WTC11 (cell line): ENCODE measurements at regions not wholly inside any gene's neighbourhood (a gene's known extent, or its start where the extent isn't known, plus 50 kb on each side); places are given as distances from the start of the nearest gene placed in this dataset.

Source experiments
- ATAC-seq: fragments of 200-7000 bp; cut with Tn5 transposase; 2 replicates; pipeline ENCODE4 v1.10.0; 2021; ENCODE audit warnings: mild to moderate bottlenecking, moderate library complexity
- CTCF ChIA-PET: fragments of 300-600 bp; sonication (Branson Sonifier 250); formaldehyde crosslinking; loops from one replicate; lab custom pipeline; 2021; ENCODE audit warnings: antibody characterized with exemption; lab: Charles Lee
- POLR2A ChIA-PET: fragments of 350-600 bp; sonication (Branson Sonifier 250); formaldehyde crosslinking; loops from one replicate; lab custom pipeline; 2021; ENCODE audit warnings: antibody characterized with exemption; lab: Charles Lee
- DNase-seq: peaks from one replicate; pipeline ENCODE4 v3.0.0; 2021; ENCODE audit warnings: low spot score
- H3K27ac Mint-ChIP-seq: 2 replicates; pipeline ENCODE4 v1.8.0; 2021; ENCODE audit warnings: mixed read lengths
- H3K27me3 Mint-ChIP-seq: 2 replicates; pipeline ENCODE4 v1.8.0; 2021; ENCODE audit warnings: low read depth, mild to moderate bottlenecking, moderate library complexity, mixed read lengths
- H3K36me3 Mint-ChIP-seq: 2 replicates; pipeline ENCODE4 v1.8.0; 2021; ENCODE audit warnings: mixed read lengths
- H3K4me1 Mint-ChIP-seq: 2 replicates; pipeline ENCODE4 v1.8.0; 2022; ENCODE audit warnings: mixed read lengths
- H3K4me3 Mint-ChIP-seq: 2 replicates; pipeline ENCODE4 v1.8.0; 2021; ENCODE audit warnings: mild to moderate bottlenecking, moderate library complexity, mixed read lengths
- H3K9me3 Mint-ChIP-seq: 2 replicates; pipeline ENCODE4 v1.8.0; 2021; ENCODE audit warnings: mixed read lengths
- ATF1 ChIP-seq: sonication (generic); formaldehyde crosslinking; IDR thresholded peaks from 2 replicates; pipeline ENCODE4 v1.8.1; 2023; ENCODE audit warnings: mild to moderate bottlenecking, moderate library complexity, missing genetic modification reagents
- CREM ChIP-seq: sonication (generic); formaldehyde crosslinking; IDR thresholded peaks from 2 replicates; pipeline ENCODE4 v1.8.1; 2022; ENCODE audit warnings: mild to moderate bottlenecking, missing genetic modification reagents, moderate library complexity
- EMX1 ChIP-seq: fragments of 250-450 bp; sonication (Bioruptor Pico); IDR thresholded peaks from 2 replicates; pipeline ENCODE4 v1.8.0; 2021; ENCODE audit warnings: mild to moderate bottlenecking
- FOXP1 ChIP-seq: sonication (generic); formaldehyde crosslinking; IDR thresholded peaks from 2 replicates; pipeline ENCODE4 v1.8.0; 2022; ENCODE audit warnings: missing genetic modification reagents, mild to moderate bottlenecking, moderate library complexity, borderline replicate concordance
- GABPB1 ChIP-seq: sonication (generic); formaldehyde crosslinking; IDR thresholded peaks from 2 replicates; pipeline ENCODE4 v1.8.1; 2023; ENCODE audit warnings: mild to moderate bottlenecking, missing genetic modification reagents
- HMGA2 ChIP-seq: fragments of 250-450 bp; sonication (Bioruptor Pico); IDR thresholded peaks from 2 replicates; pipeline ENCODE4 v1.4.0; 2021; ENCODE audit warnings: mild to moderate bottlenecking, moderate library complexity
- NR1H2 ChIP-seq: sonication (generic); formaldehyde crosslinking; IDR thresholded peaks from 2 replicates; pipeline ENCODE4 v1.9.0; 2021; ENCODE audit warnings: mild to moderate bottlenecking, moderate library complexity, missing genetic modification reagents
- NR2C2 ChIP-seq: sonication (generic); formaldehyde crosslinking; IDR thresholded peaks from 2 replicates; pipeline ENCODE4 v1.8.0; 2022; ENCODE audit warnings: mild to moderate bottlenecking, missing genetic modification reagents
- SOX15 ChIP-seq: fragments of 250-450 bp; sonication (Bioruptor Pico); IDR thresholded peaks from 2 replicates; pipeline ENCODE4 v1.9.0; 2021; ENCODE audit warnings: mild to moderate bottlenecking
- TCF7 ChIP-seq: sonication (generic); formaldehyde crosslinking; IDR thresholded peaks from 2 replicates; pipeline ENCODE4 v1.8.0; 2022; ENCODE audit warnings: mild to moderate bottlenecking, low read depth, missing genetic modification reagents, moderate library complexity
- TEAD4 ChIP-seq: sonication (generic); formaldehyde crosslinking; IDR thresholded peaks from 2 replicates; pipeline ENCODE4 v1.8.0; 2022; ENCODE audit warnings: mild to moderate bottlenecking, missing genetic modification reagents
- ZNF219 ChIP-seq: sonication (generic); formaldehyde crosslinking; IDR thresholded peaks from 2 replicates; pipeline ENCODE4 v1.8.0; 2023; ENCODE audit warnings: missing genetic modification reagents, mild to moderate bottlenecking, borderline replicate concordance
- ZNF263 ChIP-seq: sonication (generic); formaldehyde crosslinking; IDR thresholded peaks from 2 replicates; pipeline ENCODE4 v1.8.1; 2022; ENCODE audit warnings: low read depth, mild to moderate bottlenecking, moderate library complexity, missing genetic modification reagents
- ZNF416 ChIP-seq: fragments of 250-450 bp; sonication (Bioruptor Pico); IDR thresholded peaks from 2 replicates; pipeline ENCODE4 v1.9.0; 2021; ENCODE audit warnings: mild to moderate bottlenecking, inconsistent platforms
- ZNF423 ChIP-seq: fragments of 250-450 bp; sonication (Bioruptor Pico); IDR thresholded peaks from 2 replicates; pipeline ENCODE4 v2.1.2; 2022; ENCODE audit warnings: mild to moderate bottlenecking, moderate library complexity
- TF ChIP-seq, protein P1 (sequence below): fragments of 250-450 bp; sonication (Bioruptor Pico); IDR thresholded peaks from 2 replicates; pipeline ENCODE4 v1.9.0; 2021; ENCODE audit warnings: mild to moderate bottlenecking
- TF ChIP-seq, protein P2 (sequence below): sonication (generic); formaldehyde crosslinking; IDR thresholded peaks from 2 replicates; pipeline ENCODE4 v1.8.0; 2023; ENCODE audit warnings: missing genetic modification reagents
- TF ChIP-seq, protein P3 (sequence below): sonication (generic); formaldehyde crosslinking; conservative IDR thresholded peaks from 2 replicates; pipeline ENCODE4 v1.8.1; 2023; ENCODE audit warnings: mild to moderate bottlenecking, low read depth, missing genetic modification reagents, moderate library complexity
- TF ChIP-seq, protein P4 (sequence below): sonication (generic); formaldehyde crosslinking; IDR thresholded peaks from 2 replicates; pipeline ENCODE4 v1.8.1; 2023; ENCODE audit warnings: mild to moderate bottlenecking, missing genetic modification reagents, moderate library complexity
- TF ChIP-seq, protein P5 (sequence below): fragments of 250-450 bp; sonication (Bioruptor Pico); IDR thresholded peaks from 2 replicates; pipeline ENCODE4 v1.9.0; 2021; ENCODE audit warnings: mild to moderate bottlenecking
- TF ChIP-seq, protein P6 (sequence below): fragments of 250-450 bp; sonication (Bioruptor Pico); IDR thresholded peaks from 2 replicates; pipeline ENCODE4 v2.1.2; 2022; ENCODE audit warnings: mild to moderate bottlenecking, moderate library complexity
- TF ChIP-seq, protein P7 (sequence below): sonication (generic); formaldehyde crosslinking; IDR thresholded peaks from 2 replicates; pipeline ENCODE4 v1.8.1; 2023; ENCODE audit warnings: mild to moderate bottlenecking, missing genetic modification reagents

DNA sequence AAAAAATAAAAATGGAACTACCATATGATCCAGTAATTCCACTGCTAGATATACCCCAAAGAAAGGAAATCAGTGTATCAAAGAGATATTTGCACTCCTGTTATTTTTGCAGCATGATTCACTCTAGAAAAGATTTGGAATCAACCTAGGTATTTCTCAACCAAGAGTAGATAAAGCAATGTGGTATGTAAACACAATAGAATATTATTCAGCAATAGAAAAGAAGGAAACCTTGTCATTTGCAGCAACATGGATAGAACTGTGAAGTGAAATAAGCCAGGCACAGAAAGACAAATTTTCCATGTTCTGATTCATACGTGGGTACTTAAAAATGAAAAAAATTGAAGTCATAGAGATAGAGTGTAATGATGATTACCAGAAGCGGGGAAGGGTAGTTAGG, 362.3 kb upstream of the EPHA5 start:
- no peak for DNase-seq
- Mint-ChIP-seq H3K9me3 (peaks cover 4% of the 10 kb centered on the region), H3K27ac (no peak overlapping the region), H3K27me3 (no peaks in the 10 kb centered on the region), H3K36me3 (0 out of 2 replicates have a peak, but pooled peaks cover 3% of the 10 kb centered on the region), H3K4me3 (no peak overlapping the region), H3K4me1 (peaks cover 10% of the 10 kb centered on the region)
- TF ChIP-seq CREM, result no peak
- TF ChIP-seq, protein P1, sequence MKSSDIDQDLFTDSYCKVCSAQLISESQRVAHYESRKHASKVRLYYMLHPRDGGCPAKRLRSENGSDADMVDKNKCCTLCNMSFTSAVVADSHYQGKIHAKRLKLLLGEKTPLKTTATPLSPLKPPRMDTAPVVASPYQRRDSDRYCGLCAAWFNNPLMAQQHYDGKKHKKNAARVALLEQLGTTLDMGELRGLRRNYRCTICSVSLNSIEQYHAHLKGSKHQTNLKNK (CRISPR knock-in tag), result no peak
- TF ChIP-seq, protein P2, sequence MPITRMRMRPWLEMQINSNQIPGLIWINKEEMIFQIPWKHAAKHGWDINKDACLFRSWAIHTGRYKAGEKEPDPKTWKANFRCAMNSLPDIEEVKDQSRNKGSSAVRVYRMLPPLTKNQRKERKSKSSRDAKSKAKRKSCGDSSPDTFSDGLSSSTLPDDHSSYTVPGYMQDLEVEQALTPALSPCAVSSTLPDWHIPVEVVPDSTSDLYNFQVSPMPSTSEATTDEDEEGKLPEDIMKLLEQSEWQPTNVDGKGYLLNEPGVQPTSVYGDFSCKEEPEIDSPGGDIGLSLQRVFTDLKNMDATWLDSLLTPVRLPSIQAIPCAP (CRISPR knock-in tag), result no peak
- TF ChIP-seq ATF1 (CRISPR knock-in tag), result no peak
- CTCF ChIA-PET, result no interaction called here
- POLR2A ChIA-PET, result no interaction called here
- no peak for ATAC-seq

DNA sequence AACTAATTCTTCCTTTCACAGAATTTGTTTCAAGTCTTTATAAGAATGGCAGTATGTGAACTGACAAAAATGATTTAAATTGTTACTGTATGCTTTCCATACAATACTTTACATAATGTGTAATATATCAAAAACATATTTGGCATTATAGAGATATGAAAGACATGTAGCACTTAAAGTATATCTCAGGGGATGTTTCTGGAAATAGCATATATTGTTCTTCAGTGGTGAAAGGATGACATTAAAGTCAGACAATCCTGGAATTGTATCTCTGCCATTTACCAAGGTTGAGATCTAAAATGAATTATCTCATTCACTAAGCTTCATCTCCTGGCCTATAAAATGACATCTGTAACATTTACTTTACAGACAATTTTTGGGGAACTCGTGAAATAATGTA, 358.4 kb upstream of the EPHA5 start:
- H3K9me3 Mint-ChIP-seq, result peaks cover 20% of the 10 kb centered on the region
- CTCF ChIA-PET, result no interaction called here
- 0 out of 2 replicates have a peak, but pooled peaks cover 3% of the 10 kb centered on the region for H3K36me3 Mint-ChIP-seq
- DNase-seq (no peak), ATAC-seq (no peak)
- POLR2A ChIA-PET, result no interaction called here
- H3K27ac Mint-ChIP-seq, result no peak overlapping the region
- TF ChIP-seq TEAD4 (CRISPR knock-in tag) (no peak), CREM (no peak), HMGA2 (CRISPR knock-in tag) (no peak), FOXP1 (CRISPR knock-in tag) (no peak), GABPB1 (CRISPR knock-in tag) (no peak), ZNF263 (CRISPR knock-in tag) (no peak), EMX1 (no peak), NR1H2 (no peak), ZNF219 (no peak), ZNF423 (no peak), TCF7 (CRISPR knock-in tag) (no peak), ZNF416 (CRISPR knock-in tag) (no peak), SOX15 (CRISPR knock-in tag) (no peak), NR2C2 (no peak)
- TF ChIP-seq, protein P3, sequence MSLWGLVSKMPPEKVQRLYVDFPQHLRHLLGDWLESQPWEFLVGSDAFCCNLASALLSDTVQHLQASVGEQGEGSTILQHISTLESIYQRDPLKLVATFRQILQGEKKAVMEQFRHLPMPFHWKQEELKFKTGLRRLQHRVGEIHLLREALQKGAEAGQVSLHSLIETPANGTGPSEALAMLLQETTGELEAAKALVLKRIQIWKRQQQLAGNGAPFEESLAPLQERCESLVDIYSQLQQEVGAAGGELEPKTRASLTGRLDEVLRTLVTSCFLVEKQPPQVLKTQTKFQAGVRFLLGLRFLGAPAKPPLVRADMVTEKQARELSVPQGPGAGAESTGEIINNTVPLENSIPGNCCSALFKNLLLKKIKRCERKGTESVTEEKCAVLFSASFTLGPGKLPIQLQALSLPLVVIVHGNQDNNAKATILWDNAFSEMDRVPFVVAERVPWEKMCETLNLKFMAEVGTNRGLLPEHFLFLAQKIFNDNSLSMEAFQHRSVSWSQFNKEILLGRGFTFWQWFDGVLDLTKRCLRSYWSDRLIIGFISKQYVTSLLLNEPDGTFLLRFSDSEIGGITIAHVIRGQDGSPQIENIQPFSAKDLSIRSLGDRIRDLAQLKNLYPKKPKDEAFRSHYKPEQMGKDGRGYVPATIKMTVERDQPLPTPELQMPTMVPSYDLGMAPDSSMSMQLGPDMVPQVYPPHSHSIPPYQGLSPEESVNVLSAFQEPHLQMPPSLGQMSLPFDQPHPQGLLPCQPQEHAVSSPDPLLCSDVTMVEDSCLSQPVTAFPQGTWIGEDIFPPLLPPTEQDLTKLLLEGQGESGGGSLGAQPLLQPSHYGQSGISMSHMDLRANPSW, result no peak
- TF ChIP-seq, protein P4, sequence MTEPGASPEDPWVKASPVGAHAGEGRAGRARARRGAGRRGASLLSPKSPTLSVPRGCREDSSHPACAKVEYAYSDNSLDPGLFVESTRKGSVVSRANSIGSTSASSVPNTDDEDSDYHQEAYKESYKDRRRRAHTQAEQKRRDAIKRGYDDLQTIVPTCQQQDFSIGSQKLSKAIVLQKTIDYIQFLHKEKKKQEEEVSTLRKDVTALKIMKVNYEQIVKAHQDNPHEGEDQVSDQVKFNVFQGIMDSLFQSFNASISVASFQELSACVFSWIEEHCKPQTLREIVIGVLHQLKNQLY (CRISPR knock-in tag), result no peak
- TF ChIP-seq, protein P5, sequence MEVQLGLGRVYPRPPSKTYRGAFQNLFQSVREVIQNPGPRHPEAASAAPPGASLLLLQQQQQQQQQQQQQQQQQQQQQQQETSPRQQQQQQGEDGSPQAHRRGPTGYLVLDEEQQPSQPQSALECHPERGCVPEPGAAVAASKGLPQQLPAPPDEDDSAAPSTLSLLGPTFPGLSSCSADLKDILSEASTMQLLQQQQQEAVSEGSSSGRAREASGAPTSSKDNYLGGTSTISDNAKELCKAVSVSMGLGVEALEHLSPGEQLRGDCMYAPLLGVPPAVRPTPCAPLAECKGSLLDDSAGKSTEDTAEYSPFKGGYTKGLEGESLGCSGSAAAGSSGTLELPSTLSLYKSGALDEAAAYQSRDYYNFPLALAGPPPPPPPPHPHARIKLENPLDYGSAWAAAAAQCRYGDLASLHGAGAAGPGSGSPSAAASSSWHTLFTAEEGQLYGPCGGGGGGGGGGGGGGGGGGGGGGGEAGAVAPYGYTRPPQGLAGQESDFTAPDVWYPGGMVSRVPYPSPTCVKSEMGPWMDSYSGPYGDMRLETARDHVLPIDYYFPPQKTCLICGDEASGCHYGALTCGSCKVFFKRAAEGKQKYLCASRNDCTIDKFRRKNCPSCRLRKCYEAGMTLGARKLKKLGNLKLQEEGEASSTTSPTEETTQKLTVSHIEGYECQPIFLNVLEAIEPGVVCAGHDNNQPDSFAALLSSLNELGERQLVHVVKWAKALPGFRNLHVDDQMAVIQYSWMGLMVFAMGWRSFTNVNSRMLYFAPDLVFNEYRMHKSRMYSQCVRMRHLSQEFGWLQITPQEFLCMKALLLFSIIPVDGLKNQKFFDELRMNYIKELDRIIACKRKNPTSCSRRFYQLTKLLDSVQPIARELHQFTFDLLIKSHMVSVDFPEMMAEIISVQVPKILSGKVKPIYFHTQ (CRISPR knock-in tag), result no peak
- TF ChIP-seq, protein P6, sequence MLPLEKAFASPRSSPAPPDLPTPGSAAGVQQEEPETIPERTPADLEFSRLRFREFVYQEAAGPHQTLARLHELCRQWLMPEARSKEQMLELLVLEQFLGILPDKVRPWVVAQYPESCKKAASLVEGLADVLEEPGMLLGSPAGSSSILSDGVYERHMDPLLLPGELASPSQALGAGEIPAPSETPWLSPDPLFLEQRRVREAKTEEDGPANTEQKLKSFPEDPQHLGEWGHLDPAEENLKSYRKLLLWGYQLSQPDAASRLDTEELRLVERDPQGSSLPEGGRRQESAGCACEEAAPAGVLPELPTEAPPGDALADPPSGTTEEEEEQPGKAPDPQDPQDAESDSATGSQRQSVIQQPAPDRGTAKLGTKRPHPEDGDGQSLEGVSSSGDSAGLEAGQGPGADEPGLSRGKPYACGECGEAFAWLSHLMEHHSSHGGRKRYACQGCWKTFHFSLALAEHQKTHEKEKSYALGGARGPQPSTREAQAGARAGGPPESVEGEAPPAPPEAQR (CRISPR knock-in tag), result no peak
- TF ChIP-seq, protein P7, sequence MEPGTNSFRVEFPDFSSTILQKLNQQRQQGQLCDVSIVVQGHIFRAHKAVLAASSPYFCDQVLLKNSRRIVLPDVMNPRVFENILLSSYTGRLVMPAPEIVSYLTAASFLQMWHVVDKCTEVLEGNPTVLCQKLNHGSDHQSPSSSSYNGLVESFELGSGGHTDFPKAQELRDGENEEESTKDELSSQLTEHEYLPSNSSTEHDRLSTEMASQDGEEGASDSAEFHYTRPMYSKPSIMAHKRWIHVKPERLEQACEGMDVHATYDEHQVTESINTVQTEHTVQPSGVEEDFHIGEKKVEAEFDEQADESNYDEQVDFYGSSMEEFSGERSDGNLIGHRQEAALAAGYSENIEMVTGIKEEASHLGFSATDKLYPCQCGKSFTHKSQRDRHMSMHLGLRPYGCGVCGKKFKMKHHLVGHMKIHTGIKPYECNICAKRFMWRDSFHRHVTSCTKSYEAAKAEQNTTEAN, result no peak
- H3K4me3 Mint-ChIP-seq, result no peak overlapping the region
- no peaks in the 10 kb centered on the region for H3K4me1 Mint-ChIP-seq
- no peaks in the 10 kb centered on the region for H3K27me3 Mint-ChIP-seq
